K562 (cell line): ENCODE measurements at regions not wholly inside any gene's neighbourhood (a gene's known extent, or its start where the extent isn't known, plus 50 kb on each side); places are given as distances from the start of the nearest gene placed in this dataset.

Experiments
- CEBPG ChIP-seq, 3 experiments: fragments of 200-800 bp in 1 of 3; sonication (Bioruptor generic) in 1 of 3; sonication (generic) in 1 of 3; formaldehyde crosslinking in 1 of 3; IDR thresholded peaks in 2 of 3; conservative IDR thresholded peaks in 1 of 3; 2 replicates each; pipeline versions ENCODE4 v1.6.1 to v1.8.0; 2016 to 2022; ENCODE audit warnings: missing compliant biosample characterization in 2 of 3, missing genetic modification characterization in 2 of 3, mild to moderate bottlenecking in 1 of 3, missing genetic modification reagents in 1 of 3
- CREB3L1 ChIP-seq: fragments of 450-650 bp; IDR thresholded peaks from 2 replicates; pipeline ENCODE4 v1.6.1; 2014; ENCODE audit warnings: low read depth, mild to moderate bottlenecking, moderate library complexity, borderline replicate concordance
- EHMT2 ChIP-seq: fragments of 450-650 bp; IDR thresholded peaks from 2 replicates; pipeline ENCODE4 v1.6.1; 2018; ENCODE audit warnings: antibody characterized with exemption
- GTF2B ChIP-seq: IDR thresholded peaks from 2 replicates; pipeline ENCODE4 v1.6.1; 2011; ENCODE audit not compliant: insufficient read length; ENCODE audit errors: extremely low read depth
- GTF2F1 ChIP-seq: IDR thresholded peaks from 2 replicates; pipeline ENCODE4 v1.6.1; 2011; ENCODE audit warnings: low read depth, low read length, improper control_type of control experiment
- MAX ChIP-seq: sonication (generic); formaldehyde crosslinking; IDR thresholded peaks from 2 replicates; pipeline ENCODE4 v1.9.0; 2022; ENCODE audit warnings: mild to moderate bottlenecking, missing genetic modification reagents
- RFX1 ChIP-seq: fragments of 450-650 bp; IDR thresholded peaks from 2 replicates; pipeline ENCODE4 v1.6.1; 2016; ENCODE audit warnings: mild to moderate bottlenecking, moderate library complexity
- ZBTB40 ChIP-seq, 2 experiments: fragments of 450-650 bp in 1 of 2; sonication (generic) in 1 of 2; formaldehyde crosslinking in 1 of 2; IDR thresholded peaks; 2 replicates each; pipeline versions ENCODE4 v1.7.1 to v1.9.0; 2016 to 2022; ENCODE audit warnings: inconsistent platforms in 1 of 2, mild to moderate bottlenecking in 1 of 2, missing genetic modification reagents in 1 of 2
- ZNF384 ChIP-seq: IDR thresholded peaks from 2 replicates; pipeline ENCODE4 v1.6.1; 2012; ENCODE audit warnings: low read depth, low read length, improper control_type of control experiment
- ZNF512 ChIP-seq: IDR thresholded peaks from 2 replicates; pipeline ENCODE4 v1.6.1; 2016; ENCODE audit warnings: missing genetic modification characterization, missing compliant biosample characterization
- ZNF695 ChIP-seq: fragments of 450-650 bp; formaldehyde crosslinking; IDR thresholded peaks from 2 replicates; pipeline ENCODE4 v1.4.0; 2020; ENCODE audit warnings: mild to moderate bottlenecking, moderate library complexity
- ZNF785 ChIP-seq: fragments of 250-450 bp; sonication (Bioruptor Pico); IDR thresholded peaks from 2 replicates; pipeline ENCODE4 v1.4.0; 2020; ENCODE audit warnings: mild to moderate bottlenecking

- TF ChIP-seq ZBTB40 (IDR thresholded peaks at IDR 0.05) (no peak), ZBTB40 (CRISPR knock-in tag; IDR thresholded peaks at IDR 0.05) (no peak), GTF2F1 (no peak), ZNF384 (no peak), RFX1 (peak; percentile 68), ZNF512 (tag) (no peak), ZNF695 (CRISPR knock-in tag) (no peak), MAX (CRISPR knock-in tag) (no peak), EHMT2 (no peak), CEBPG (CRISPR knock-in tag; IDR thresholded peaks at IDR 0.05) (no peak), CEBPG (tag; conservative IDR thresholded peaks at IDR 0.05 in 1 of 2, IDR thresholded peaks at IDR 0.05 in 1 of 2) (no peak), ZNF785 (no peak), CREB3L1 (0 out of 2 replicates have a peak, but pooled peaks have one; percentile 32), GTF2B (no peak)
These were observed 110.0 kb downstream of the ADSS2 start (continued) for GRCh38 chr1:244341455-244342450.
